GM12873 (cell line): ENCODE measurements at regions not wholly inside any gene's neighbourhood (a gene's known extent, or its start where the extent isn't known, plus 50 kb on each side); places are given as distances from the start of the nearest gene placed in this dataset.

Experiments
- CTCF ChIP-seq: IDR thresholded peaks from 2 replicates; pipeline ENCODE4 v1.5.1; 2012; ENCODE audit warnings: low read depth, mild to moderate bottlenecking, moderate library complexity, low read length, control low read depth; ENCODE audit not compliant: insufficient read depth; ENCODE audit errors: missing control alignments

- no peak for TF ChIP-seq CTCF
Measured at GRCh38 chr12:17875230-17875629, 214.8 kb downstream of the RERGL start.

GRCh38 chr12:17866802-17867201, 223.2 kb downstream of the RERGL start:
- TF ChIP-seq CTCF = no peak

- TF ChIP-seq CTCF = no peak
Measured at GRCh38 chr12:17853054-17853453, 236.9 kb downstream of the RERGL start.

GRCh38 chr12:17841496-17841895, 248.5 kb downstream of the RERGL start:
- no peak for TF ChIP-seq CTCF

- no peak for TF ChIP-seq CTCF
Measured at GRCh38 chr12:17829813-17830212, 260.2 kb downstream of the RERGL start.

- TF ChIP-seq CTCF = no peak
Measured at GRCh38 chr12:17818931-17819330, 271.1 kb downstream of the RERGL start.

- TF ChIP-seq CTCF = no peak
Measured at GRCh38 chr12:17810399-17810798, 279.6 kb downstream of the RERGL start.
